NCI-H1694 (cell line): ENCODE measurements at regions not wholly inside any gene's neighbourhood (a gene's known extent, or its start where the extent isn't known, plus 50 kb on each side); places are given as distances from the start of the nearest gene placed in this dataset.
"Not testable (repeated sequence)": the region's sequence is repeated elsewhere in the genome, so short reads cannot be mapped to it uniquely, and the experiment has no call there.

Experiments
- DNase-seq: peaks from one replicate; lab custom pipeline; 2025; lab: John Stamatoyannopoulos, UW

DNA sequence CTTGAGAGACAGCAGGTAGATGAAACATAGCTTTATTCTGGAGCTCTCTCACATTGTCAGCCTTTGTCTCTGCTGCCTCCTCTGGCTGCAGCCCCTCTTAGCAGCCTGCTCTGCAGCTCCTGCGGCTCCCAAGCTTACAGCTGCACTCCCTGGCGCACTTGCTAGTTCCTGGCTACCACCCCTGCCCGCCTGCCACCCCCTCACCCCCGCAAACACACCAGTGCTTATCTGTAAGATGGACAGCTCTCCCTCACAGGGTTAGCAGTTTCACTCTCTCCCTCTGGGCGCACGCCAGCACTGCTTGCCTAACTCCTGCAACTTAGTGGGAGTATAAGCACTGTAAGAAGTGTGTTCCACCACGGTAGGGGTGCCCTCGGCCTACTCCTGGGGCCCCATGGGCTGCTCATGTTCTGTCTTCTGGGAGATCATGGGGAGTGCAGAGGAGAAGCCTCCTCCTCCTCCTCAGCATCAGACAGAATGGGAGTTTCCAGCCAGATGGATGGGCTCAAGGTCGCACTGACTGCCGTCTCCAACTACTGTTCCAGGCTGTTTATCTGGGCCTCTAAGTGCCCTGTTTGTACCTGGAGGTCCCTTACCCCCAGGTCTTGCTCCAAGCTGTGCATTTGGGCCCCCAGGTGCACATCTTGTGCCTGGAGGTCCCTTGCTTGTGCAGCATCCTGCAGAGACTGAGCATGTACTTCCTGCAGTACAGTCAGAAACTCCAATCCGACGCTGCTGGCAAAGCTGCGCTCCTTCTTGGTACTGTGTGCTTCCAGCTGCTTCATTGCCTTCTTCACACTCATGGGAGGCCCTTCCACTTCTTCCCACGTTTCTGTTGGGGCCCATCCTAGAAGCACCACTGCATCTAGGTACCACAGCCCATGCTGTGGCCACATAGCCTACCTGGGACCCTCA, 1388.1 kb downstream of the AMY1C start:
- peak; percentile 70 for DNase-seq

DNA sequence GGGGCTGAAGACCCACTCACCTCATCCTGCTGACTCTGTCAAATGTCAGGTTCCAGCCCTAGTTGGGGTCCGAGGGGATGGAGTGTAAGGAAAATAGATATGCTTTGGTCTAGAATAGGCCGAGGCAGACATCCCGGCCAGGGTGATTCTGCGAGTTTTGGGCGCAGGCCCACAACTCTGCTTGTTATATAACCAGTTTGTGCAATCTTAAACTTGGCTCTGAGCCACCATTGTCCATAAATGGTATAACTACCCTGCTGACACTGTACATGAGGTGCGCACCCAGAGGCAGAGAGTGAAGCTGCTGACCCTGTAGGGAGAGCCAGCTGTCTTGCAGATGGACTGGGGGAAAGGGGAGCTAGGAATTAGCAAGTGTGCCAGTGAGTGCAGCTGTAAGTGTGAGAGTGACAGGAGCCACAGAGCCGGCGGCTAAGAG, 1388.8 kb downstream of the AMY1C start:
- peak; percentile 73 for DNase-seq

DNA sequence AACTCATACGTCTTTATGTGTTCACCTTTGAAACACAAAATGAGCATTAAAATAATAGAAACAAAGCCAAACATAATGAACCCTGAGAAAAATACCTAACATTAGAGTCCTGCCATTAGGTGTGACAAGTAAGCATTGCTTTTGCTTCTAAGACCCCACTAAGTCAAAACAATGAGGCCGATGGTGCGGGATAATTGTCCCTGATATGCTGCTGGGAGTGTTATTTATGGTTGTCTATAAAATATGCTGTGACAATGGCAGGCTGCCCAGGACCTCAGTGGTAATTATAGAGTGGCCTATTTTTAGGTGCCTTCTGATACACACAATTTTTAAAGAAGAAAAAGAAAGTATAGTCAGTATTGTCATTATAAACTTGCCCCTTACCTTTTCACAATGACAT, 1423.1 kb downstream of the AMY1C start:
- DNase-seq, result peak; percentile 71

DNA sequence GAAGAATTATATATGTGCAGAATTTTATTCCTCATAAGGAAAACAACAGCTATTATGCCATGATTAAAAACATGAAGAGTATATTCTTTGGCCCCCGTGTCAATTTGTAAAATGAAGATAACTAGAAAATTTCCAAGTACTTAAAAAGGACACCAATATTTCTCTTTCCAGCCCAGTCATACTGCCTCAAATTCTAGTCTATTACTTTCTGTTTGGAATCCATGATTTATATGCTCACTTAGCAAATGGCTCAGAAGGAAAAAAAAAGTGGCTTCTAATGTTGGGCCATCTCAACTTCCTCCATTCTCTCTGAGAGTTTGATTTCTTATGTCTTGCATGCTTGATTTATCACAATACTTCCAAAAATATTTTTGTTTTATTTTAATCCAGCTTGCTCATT, 1431.1 kb downstream of the AMY1C start:
- no peak for DNase-seq

DNA sequence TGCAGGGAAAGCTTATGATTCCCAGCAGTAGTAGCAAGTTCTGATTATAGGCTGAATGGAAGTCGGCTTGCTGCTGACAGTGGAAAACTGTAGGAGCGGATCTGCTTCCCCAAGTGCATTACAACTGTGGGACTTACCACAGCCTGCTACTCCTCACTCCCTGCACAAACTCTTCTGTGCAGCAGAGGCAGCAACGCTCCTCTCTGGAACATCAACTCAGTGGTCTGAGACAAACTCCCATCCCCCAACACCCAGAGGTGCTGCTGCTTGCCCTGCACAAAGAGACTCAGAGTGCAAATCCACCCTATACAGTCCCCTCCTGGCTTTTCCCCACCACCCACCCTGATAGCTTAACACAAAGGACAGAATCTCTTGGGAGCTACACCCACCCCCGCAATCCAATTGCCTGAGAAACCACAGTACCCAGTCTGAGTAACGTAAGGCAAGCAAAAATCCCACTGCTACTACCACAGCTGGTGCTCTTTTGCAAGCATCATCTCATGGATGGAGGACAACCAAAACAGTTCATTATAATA, 1455.2 kb downstream of the AMY1C start:
- DNase-seq, result no peak

DNA sequence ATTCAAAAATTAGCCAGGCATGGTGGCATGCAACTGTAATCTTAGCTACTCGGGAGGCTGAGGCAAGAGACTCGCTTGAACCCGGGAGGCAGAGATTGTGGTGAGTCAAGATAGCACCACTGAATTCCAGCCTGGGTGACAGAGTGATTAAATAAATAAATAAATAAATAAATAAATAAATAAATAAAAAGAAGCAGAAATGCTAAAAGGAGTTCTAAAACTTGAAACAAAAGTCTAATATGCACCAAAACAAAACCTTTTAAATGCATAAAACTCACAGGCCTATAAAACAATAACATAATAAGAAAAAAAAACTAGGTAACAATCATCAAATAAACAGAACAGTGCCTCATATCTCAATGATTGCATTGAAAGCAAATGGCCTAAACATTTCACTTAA, 1458.9 kb downstream of the AMY1C start:
- DNase-seq, result no peak

DNA sequence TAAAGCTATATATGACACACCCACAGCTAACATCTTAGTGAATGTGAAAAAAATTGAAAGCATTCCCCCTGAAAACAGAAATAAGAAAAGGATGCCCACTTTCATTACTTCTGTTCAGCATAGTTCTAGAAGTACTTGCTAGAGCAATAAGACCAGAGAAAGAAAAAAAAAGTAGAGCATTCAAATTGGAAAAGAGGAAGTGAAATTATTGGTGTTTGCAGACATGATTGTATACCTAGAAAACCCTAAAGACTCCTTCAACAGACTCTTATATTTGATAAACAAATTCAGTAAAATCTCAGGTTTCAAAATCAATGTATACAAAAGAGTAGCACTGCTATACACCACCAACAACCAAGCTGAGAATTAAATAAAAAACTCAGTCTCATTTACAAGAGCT, 1461.0 kb downstream of the AMY1C start:
- no peak for DNase-seq

DNA sequence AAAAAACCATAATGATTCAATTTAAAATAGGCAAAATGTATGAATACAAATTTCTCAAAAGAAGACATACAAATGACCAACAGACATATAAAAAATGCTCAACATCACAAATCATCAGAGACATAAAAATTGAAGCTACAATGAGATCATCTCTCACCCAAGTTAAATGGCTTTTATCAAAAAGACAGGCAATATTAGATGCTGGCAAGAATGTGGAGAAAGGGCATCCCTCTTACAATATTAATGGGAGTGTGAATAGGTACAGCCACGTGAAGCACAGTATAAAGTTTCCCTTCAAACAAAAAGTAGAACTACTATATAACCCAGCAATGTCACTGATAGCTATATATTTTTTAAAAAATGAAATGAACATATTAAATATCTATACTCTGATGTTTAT, 1481.7 kb downstream of the AMY1C start:
- no peak for DNase-seq

DNA sequence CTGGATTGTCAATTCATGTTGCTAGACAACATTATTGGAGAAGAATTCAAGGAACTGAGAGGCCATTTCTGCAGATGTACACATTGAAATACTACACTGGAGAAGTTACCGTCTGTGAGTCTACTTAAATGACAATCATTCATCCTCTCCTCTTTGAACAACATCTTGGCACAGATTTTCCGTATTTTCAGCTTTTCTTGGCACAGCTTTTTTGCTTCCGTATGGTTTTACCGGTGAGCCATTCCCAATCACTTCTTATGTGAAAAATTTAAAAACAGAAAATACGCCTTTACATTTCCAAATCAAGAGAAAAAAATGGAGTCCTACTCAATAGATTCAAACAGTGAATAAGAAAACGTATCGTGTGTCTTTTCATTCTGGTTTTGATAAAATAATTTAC, 1493.7 kb downstream of the AMY1C start:
- DNase-seq, result no peak

DNA sequence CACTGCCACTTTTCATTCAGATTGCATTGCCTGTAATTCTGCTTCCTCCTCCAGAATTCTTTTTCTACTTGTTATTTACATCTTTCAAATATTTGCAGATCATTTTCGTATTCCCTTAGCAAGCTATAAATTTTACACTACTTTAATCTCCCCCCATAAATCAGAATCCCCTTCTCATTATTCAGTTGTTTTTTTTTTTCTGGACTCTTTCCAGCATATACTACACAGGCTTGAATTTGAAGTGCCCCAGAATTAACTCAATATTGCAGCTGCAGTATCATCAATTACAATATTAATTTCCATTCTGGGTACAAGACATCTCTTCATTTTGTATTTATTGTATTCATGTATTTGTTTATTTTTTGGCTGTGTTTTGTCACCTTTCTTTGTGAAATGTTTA, 1494.3 kb downstream of the AMY1C start:
- DNase-seq, result no peak

DNA sequence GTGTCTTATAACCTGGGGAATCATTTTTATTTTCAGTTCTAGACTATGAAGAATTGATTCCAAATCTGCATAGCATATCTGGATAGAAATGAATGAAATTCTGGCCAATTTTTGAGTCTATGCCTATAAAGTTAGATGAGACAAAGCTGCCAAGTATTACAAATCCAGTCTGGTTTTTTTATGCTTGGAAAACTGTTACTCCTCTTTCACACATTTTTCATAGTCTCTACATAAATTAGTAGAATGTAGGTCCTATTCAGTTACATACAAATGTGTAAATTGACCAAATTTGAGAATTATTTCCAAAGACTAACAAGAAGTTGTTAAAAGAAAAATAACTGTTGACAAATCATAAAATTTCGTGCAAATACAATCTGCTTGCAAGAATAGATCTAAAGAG, 1505.2 kb downstream of the AMY1C start:
- DNase-seq, result no peak

DNA sequence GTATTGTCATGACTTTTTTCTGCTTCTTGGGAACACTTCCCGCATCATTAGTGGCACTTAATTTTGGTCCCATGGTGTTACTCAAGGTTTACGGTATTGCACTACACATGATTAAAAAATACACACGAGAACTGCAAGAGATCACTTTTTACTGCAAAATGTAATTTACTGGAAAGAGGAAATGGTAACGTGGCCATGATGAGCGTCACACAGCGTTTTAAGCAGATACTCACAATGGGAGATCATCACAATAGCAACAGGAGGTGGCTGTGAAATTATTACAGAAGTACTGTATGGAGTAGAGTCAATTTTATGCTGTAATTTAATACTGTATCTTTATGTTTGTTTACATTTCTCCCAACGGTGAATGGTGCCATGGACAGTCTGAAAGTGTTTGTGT, 1510.3 kb downstream of the AMY1C start:
- no peak for DNase-seq

DNA sequence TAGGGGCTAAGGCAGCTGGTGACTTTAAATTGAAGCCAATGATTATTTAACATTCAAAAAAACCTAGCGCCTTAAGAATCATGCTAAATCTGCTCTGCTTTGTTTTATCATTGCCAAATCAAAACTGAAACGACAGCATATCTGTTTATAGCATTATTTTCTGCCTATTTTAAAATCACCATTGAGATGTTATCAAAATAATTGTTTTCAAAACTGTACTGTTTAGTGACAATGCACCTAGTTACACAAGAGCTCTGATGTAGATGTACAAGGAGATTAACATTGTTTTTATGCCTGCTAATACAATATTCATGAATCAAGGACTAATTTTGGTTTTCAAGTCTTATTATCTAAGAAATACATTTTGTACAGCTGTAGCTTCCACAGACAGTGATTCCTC, 1521.3 kb downstream of the AMY1C start:
- no peak for DNase-seq

DNA sequence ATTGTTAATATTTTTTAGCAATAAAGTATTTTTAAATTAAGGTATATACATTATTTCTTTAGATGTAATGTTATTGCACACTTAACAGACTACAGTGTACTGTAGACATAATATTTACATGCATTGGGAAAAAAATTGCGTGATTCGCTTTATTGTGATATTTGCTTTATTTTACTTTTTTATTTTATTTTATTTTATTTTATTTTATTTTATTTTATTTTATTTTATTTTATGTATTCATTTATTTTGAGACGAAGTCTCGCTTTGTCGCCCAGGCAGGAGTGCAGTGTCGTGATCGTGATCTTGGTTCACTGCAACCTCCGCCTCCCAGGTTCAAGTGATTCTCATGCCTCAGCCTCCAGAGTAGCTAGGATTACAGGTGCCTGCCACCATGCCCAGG, 1522.7 kb downstream of the AMY1C start:
- DNase-seq, result not testable (repeated sequence)

DNA sequence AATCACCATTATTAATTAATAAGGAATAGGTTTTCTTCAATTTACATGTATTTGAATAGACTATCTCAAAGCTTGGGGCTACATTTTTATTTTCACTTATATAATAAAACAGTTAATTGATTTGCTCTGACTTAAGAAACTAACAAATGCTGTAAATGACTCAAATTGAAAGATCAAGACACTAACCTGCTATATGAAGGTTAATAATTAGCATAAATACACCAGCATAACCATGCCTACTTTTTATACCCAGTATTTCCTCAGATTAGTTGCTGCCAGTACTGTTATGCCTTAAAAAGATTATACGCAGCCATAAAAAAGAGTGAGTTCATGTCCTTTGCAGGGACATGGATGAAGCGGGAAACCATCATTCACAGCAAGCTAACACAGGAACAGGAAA, 1545.1 kb downstream of the AMY1C start:
- no peak for DNase-seq

DNA sequence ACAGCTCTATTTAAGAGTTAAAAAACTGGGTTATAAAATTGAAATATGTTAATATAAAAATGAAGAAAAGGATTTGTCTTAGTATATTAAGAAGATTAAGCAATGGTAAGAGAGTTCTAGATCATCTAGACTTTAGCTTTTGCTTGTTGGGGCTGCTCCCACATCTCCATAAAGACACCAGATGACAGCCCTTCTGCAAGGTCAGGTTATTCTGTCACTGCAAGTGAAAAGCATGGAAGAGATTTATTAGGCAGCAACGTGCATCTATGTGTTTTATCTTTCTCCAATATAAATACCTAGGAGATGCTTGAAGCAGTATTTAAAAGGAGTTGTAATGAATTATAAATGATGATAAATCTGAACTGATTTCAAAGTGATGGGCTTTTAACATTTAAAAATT, 1560.4 kb downstream of the AMY1C start:
- no peak for DNase-seq

DNA sequence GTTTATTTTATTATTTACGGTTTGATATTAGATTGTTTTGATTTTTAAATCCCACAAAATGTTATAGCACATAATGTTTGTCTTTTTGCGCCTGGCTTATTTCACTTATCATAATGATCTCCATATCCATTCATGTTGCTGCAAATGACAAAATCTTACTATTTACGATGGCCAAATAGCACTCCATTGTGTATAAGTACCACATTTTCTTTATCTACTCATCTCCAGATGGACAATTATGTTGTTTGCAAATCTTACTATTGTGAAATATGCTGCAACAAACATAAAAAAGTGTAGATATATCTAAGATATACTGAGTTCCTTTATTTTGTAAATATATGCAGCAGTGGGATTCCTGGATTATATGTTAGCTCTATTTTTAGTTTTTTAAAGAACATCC, 1568.3 kb downstream of the AMY1C start:
- DNase-seq, result no peak

DNA sequence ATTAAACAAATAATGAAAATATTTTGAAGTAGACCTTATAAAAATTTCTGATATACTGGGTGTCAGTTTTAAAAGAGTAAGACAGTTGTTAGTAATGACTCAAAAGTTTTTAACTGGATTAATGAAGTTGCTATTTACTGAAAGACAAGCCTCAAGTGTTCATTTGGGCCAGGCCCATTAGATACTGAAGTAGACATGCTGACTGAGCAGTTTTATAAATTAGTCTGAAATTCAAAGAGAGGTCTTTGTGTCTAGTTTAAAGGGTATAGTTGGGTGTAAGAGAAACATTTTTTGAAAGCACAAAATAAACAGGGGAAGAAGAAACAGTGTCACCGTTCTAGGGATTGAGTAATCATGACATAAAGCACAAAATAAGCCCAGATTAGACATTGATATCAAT, 1577.2 kb downstream of the AMY1C start:
- no peak for DNase-seq

DNA sequence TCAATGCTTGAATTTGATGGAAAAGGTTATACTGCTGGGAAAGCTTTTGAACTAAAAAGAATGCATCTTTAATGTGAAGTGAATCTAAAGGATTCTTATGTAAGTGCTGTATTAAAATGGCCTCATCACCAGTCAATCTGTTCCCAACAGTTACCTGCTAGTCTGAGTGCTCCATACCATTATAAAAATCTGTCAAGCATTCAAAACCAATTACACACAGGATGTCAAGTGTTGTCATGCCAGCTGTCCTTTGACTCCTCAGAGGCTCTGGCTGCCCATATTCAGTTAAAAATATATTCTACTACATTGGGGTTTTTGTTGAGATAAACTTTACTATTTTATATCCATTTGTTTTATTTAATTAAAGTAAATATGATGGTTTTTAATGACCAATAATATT, 1587.7 kb downstream of the AMY1C start:
- DNase-seq, result peak; percentile 76

DNA sequence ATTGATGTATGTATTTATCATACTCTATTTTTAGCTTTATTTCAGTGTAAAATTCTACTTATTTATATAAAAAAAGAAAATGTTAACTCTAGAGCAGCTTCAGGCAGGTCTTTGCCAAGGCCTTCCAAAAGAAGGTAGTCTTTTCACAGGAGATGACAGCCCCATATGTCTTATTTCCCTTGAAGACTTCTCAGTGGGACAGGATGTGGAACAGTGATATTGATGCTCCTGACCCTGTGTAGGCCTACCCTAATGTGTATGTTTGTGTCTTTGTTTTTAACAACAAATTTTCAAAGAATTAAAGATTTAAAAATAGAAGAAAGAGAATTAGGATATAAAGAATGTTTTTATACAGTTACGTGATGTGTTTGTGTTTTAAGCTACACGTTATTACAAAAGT, 1593.6 kb downstream of the AMY1C start:
- no peak for DNase-seq

DNA sequence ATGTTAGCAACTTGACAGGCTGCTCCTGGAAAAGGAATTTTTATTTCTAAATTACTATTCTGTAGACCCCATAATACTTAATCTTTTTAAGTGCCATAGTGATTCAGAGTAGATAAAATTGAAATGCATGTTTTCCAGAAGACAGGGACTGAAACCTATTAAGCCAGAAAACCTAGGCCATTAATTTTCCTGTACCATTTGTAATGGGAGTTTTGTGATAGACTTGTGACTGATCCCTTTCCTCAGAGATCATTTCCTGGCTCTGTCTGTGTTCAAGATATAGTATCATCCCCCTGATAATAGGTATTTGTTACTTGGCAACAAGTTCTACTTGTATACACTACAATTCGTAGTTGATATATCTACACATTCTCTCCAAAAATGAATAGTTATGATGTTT, 1609.8 kb downstream of the AMY1C start:
- no peak for DNase-seq

DNA sequence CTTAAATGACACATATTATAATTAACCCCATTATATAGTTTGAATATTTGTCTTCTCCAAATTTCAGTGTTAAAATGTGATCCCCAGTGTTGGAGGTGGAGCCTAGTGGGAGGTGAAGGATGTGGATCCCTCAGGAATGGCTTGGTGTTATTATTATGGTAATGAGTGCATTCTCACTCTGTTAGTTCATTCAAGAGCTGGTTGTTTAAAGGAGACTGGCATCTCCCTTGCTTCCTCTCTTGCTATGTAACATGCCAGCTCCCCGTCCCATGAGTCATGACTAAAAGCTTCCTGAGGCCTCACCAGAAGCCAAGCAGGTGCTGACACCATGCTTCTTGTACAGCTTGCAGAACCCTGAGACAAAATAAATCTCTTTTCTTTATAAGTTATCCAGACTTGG, 1612.7 kb downstream of the AMY1C start:
- DNase-seq, result no peak

DNA sequence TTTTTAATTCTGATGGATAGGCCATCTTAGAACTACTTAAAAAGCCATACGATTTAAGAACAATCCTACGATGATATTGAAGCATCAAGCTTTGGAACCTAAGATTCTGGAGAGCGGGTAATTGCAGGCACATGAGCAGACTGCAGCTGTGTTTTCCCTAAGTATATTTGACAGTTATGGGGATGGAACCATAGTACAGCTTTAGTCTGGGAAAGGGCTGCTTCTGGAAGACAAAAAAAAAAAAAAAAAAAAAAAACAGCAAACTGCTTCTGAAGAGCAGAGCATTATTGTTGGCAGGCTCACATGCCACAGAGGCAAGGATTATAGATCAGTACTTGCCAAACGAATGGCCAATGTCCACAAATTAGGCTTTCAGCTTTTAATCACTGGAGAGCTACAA, 1618.7 kb downstream of the AMY1C start:
- DNase-seq, result no peak

DNA sequence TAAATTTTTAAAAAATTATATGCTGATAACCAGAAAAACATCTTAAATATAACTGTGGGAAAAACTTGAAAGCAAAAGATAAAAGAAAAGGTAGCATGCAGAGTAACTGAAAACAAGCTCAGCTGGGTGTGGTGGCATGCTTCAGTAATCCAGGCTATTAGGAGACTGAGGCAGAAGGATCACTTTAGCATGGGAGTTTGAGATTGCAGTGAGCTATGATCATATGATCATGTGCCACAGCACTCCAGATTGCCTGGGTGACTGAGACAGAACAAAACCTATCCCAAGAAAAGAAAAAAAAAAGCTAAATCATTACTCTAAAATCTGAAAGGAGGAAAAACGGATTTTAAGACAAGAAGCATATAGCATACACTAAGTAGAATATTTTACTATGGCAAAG, 1624.0 kb downstream of the AMY1C start:
- DNase-seq, result no peak
